ENCODE measurements at regions not wholly inside any gene's neighbourhood (a gene's known extent, or its start where the extent isn't known, plus 50 kb on each side); places are given as distances from the start of the nearest gene placed in this dataset.

GRCh38 chr4:111037591-111038360 is 414.9 kb upstream of the PITX2 start:
- TF ChIP-seq CTCF (IDR thresholded peaks at IDR 0.05; ENCODE audit: low read depth, low read length): no peak
- no peak overlapping the region for H3K4me3 ChIP-seq (ENCODE audit: low read depth, low read length)

- no peak for TF ChIP-seq CTCF (IDR thresholded peaks at IDR 0.05; ENCODE audit: low read depth, low read length)
- no peak overlapping the region for H3K4me3 ChIP-seq (ENCODE audit: low read depth, low read length)
Observed at GRCh38 chr4:111040904-111041303, 418.0 kb upstream of the PITX2 start.

- no peak for TF ChIP-seq CTCF (IDR thresholded peaks at IDR 0.05; ENCODE audit: low read depth, low read length)
- H3K4me3 ChIP-seq (ENCODE audit: low read depth, low read length): no peak overlapping the region
Observed at GRCh38 chr4:111043286-111043685, 420.4 kb upstream of the PITX2 start.

- no peak for TF ChIP-seq CTCF (IDR thresholded peaks at IDR 0.05; ENCODE audit: low read depth, low read length)
Observed at GRCh38 chr4:111045992-111046391, 423.1 kb upstream of the PITX2 start.

GRCh38 chr4:111046811-111047210 is 423.9 kb upstream of the PITX2 start:
- H3K4me3 ChIP-seq (ENCODE audit: low read depth, low read length): no peak overlapping the region
- TF ChIP-seq CTCF (IDR thresholded peaks at IDR 0.05; ENCODE audit: low read depth, low read length): no peak

More at GRCh38 chr4:111045992-111046391, 423.1 kb upstream of the PITX2 start:
- H3K4me3 ChIP-seq (ENCODE audit: low read depth, low read length): no peak overlapping the region

- no peak overlapping the region for H3K4me3 ChIP-seq (ENCODE audit: low read depth, low read length)
- TF ChIP-seq CTCF (IDR thresholded peaks at IDR 0.05; ENCODE audit: low read depth, low read length): no peak
Observed at GRCh38 chr4:111048316-111048715, 425.4 kb upstream of the PITX2 start.

- no peak overlapping the region for H3K4me3 ChIP-seq (ENCODE audit: low read depth, low read length)
- TF ChIP-seq CTCF (IDR thresholded peaks at IDR 0.05; ENCODE audit: low read depth, low read length): no peak
Observed at GRCh38 chr4:111064342-111064993, 441.6 kb upstream of the PITX2 start.
